Left renal pelvis (tissue), 4 donors: ENCODE measurements at regions not wholly inside any gene's neighbourhood (a gene's known extent, or its start where the extent isn't known, plus 50 kb on each side); places are given as distances from the start of the nearest gene placed in this dataset.
"Not testable (repeated sequence)": the region's sequence is repeated elsewhere in the genome, so short reads cannot be mapped to it uniquely, and the experiment has no call there.

Experiments
- DNase-seq, 4 donors: peaks; one replicate each; pipeline ENCODE4 v3.0.0-alpha.2; 2013; ENCODE audit warnings: low read depth in 4 of 4, low spot score in 3 of 4

GRCh38 chr4:112023402-112023950 is 121.8 kb upstream of the FAM241A start:
- no peak for DNase-seq

- DNase-seq = no peak
These were observed 119.2 kb upstream of the FAM241A start for GRCh38 chr4:112026058-112026457.

- DNase-seq = no peak
These were observed 115.5 kb upstream of the FAM241A start for GRCh38 chr4:112029771-112030171.

DNA sequence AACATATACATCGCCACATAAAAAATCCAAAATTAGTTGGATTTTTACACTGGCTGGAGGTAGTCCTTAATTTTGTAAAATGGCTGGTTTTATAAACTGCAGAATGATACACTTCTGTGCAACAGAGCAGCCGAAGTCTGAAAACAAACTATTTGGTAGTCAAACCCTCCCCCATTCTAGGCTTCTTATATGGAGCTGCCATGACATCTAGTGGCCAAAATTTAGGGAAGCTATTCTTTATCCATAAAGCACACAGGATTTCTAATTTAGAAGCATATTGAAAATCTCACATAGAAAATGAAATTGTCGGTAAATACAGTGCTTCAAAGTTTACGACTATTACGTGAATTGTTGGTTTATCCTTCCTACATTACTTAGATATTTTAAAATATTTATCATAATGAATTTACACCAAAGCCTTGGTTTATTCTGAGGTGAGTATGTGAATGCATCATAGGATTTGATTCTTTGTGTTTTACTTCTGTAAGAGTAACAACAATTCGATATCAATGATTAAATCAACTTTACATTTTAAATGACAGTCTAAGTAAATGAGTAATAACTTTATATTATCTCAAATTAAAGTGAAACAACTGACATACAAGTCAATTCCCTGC is 113.4 kb upstream of the FAM241A start:
- peak; percentile 19 to 39 (median 26) for DNase-seq

DNA sequence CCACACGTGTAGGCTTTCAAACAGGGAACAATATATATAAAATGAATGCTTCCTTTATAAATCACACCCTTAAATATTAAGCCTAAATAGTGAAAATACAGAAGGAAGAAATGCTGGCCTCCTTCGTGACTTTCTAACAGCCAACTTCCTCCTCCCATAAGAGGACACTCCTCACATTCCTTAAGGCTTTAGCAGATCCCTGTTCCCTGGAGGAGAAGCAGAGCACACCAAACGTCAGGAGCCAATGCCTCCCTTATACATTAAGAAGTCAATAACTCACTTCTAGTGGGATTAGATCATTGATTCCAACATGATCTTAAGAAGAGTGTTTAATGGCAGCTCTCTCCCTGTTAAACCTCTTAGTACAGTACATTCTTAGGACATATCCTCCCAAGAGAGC is 108.4 kb upstream of the FAM241A start:
- no peak for DNase-seq

DNA sequence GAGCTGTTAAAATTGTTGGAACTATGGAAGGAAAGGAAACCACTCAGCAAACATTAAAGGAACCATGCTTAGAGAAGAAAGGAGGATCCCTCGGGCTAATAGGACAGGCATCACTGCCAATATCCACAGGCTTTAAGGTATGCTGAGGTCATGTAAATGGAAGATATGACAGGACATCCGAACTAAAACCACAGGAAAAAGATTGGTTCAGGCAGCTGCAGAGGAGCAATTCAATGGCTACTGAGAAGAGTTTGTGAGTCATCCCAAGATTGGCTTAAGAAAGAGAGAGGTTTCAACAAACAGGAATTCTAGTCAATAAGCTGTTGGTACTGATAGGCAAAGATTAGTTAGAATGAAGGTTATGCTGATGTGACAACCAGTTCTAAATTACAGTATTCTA is 106.4 kb upstream of the FAM241A start:
- no peak for DNase-seq

GRCh38 chr4:112049119-112049518 is 96.1 kb upstream of the FAM241A start:
- not testable (repeated sequence) for DNase-seq

GRCh38 chr4:112053825-112054350 is 91.4 kb upstream of the FAM241A start:
- DNase-seq = no peak

- DNase-seq = no peak
These were observed 90.2 kb upstream of the FAM241A start for GRCh38 chr4:112055100-112055499.

DNA sequence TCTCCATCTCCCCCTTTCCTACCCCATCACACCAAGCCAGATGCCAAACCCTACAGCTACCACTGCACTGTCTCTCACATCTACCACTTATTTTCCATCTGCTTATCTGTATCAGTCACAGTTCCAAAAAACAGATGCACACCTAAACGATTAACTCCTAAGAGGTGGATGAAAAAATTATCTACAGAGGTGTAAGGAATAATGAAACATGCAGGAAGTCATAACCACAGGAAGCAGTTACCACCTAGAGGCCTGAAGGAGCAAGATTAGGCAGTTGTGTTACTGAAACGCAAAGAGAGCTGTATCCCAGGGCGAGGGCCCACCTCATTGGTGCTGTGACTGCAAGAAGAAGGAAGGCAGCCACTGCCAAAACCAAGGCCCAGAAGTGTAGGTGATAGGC is 87.8 kb upstream of the FAM241A start:
- DNase-seq = no peak

DNA sequence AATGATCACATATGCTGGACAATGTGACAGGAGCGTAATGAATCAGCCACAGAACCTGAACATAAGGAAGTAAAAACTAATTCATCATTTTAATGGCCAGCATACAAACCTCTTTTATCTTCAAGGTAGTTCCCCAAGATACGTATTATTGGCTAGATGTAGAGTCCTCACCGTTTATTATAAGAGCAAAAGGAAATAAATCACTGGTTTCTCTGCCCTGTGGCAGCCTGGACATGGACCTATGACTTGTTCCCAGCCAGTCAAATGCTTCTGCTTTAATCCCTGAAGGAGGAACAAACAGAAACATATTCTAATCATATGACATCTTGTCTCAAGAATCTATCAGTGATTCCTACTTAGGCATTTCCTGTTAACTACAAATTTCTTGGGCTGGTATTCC is 86.8 kb upstream of the FAM241A start:
- DNase-seq = no peak

- no peak for DNase-seq
These were observed 85.0 kb upstream of the FAM241A start for GRCh38 chr4:112060212-112060611.

DNA sequence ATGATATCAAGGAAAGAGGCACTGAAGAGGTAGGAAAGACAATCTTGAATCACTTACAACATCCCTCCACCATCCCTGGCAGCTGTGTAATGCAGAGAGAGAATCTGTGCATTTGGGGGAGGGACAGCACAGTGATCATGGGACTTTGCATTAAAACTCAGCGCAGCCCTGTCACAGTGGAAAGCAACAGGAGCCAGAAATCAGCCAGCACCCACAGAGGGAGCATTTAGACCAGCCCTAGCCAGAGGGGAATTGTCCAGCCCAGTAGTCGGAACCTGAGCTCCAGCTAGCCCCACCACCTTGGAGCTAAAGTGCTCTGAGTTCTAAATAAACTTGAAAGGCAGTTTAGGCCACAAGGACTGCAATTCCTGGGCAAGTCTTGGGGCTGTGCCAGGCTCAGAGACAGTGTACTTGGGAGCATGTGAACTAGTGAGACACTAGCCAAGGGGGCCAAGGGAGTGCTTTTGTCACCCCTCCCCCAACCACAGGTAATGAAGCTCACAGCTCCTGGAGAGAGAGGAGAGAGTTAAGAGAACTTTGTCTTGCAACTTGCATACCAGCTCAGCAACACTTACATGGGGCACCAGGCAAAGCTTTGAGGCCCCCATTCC is 83.9 kb upstream of the FAM241A start:
- no peak for DNase-seq

GRCh38 chr4:112063260-112063659 is 82.0 kb upstream of the FAM241A start:
- DNase-seq = no peak

- DNase-seq = no peak
These were observed 76.1 kb upstream of the FAM241A start for GRCh38 chr4:112069110-112069509.

DNA sequence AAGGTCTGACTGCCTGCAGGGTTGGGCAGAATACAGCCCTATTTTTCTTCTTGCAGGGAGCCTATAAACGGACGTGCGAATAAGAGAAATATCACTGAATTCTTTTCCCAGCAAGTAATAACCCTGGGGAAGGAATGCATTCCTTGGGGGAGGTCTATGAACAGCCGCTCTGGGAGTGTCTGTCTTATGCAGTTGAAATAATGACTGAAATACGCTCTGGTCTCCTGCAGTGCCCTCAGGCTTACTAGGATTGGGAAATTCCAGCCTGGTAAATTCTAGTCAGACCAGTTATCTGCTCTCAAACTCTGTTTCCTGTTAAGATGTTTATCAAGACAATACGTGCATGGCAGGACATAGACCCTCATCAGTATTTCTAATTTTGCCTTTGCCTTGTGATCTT is 72.1 kb upstream of the FAM241A start:
- no peak for DNase-seq

DNA sequence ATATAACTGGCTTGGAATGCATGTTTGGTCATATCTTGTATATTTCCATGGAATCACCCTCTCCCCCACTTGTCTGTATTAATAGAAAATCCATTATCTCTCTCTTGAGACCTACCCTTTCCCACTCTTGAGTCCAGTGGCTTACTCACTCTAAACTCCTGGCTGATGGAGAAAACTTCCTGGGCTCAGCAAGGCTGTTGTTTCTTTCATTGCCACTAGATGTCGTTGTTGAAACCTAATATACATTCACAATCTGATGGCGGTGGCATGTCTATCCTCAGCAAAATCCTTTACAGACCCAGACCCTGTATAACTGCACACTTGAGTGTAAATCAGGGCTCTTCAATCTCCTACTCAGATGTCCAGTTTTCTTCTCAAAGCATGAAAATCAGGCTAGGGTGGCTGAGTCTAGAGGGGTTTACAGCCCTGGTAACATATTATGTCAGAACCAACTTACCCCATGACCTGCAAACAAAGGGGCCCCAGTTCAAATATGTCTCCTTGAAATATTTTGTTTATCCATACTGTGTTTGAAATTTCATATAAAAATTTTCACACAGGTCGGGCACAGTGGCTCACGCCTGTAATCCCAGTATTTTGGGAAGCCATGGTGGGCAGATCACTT is 70.0 kb upstream of the FAM241A start:
- no peak for DNase-seq

DNA sequence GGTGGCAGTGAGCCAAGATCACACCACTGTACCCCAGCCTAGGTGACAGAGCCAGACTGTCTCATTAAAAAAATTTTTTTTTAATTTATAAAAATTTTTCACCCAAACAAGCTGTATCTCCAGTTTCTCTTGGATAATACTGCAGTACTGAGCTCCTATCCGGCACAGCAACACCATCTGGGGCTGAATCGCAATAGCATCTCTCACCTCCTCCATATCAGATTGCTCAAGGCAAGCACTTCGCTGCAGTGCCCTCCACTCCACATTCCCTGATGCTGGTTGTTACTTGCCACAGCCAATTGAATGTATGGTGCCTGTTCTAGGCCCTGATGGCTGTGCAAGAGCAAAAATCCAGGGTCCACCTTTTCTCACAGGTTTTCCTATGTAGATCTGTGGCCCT is 69.3 kb upstream of the FAM241A start:
- DNase-seq = no peak

- no peak for DNase-seq
These were observed 68.2 kb upstream of the FAM241A start for GRCh38 chr4:112076919-112077608.

- no peak for DNase-seq
These were observed 67.5 kb upstream of the FAM241A start for GRCh38 chr4:112077743-112078142.

GRCh38 chr4:112082954-112083586 is 62.2 kb upstream of the FAM241A start:
- DNase-seq = no peak
